ENCODE measurements at regions not wholly inside any gene's neighbourhood (a gene's known extent, or its start where the extent isn't known, plus 50 kb on each side); places are given as distances from the start of the nearest gene placed in this dataset.
"Not testable (repeated sequence)": the region's sequence is repeated elsewhere in the genome, so short reads cannot be mapped to it uniquely, and the experiment has no call there.

- DNase-seq (no peak), ATAC-seq (no peak)
- intact Hi-C loops (cut with DNase I, micrococcal nuclease) = no loop called here
Observed at GRCh38 chr1:47491341-47491753, 53.5 kb downstream of the FOXD2 start.

DNA sequence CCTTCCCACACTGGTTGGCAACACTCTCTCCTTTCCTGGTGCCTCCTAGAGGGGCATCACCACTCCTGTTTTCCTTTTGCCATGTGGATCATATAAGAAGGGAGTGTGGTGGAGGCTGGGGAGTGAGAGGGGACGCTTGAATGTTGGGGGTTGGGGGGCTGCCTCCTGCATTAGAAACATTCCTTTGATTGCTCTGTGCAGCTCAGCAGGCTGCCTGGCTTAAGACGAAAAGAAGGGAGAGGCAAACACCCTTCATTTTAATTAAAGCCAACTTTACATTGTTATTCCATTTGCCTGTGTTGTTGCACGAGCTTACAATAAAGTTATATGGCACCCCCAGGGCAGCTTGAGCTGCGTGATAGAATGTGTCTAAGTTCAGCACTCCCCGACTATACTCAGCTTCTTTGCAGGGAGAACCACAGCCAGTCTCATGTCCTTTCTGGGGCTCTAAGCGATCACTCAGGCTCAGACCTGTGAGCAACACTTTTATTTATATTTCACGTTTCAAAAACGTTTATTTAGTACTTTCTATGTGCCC, 57.4 kb downstream of the FOXD2 start:
- intact Hi-C loops (cut with DNase I, micrococcal nuclease) = no loop called here
- ATAC-seq (no peak), DNase-seq (no peak)

GRCh38 chr1:47498551-47498950, 60.7 kb downstream of the FOXD2 start:
- ATAC-seq (no peak), DNase-seq (no peak)
- intact Hi-C loops (cut with DNase I, micrococcal nuclease) = no loop called here

GRCh38 chr1:47501069-47501468, 63.2 kb downstream of the FOXD2 start:
- no peak for ATAC-seq
- no peak for DNase-seq
- intact Hi-C loops (cut with DNase I, micrococcal nuclease) = no loop called here

- intact Hi-C loops (cut with DNase I, micrococcal nuclease) = no loop called here
- ATAC-seq (no peak), DNase-seq (no peak)
Observed at GRCh38 chr1:47502746-47503370, 65.0 kb downstream of the FOXD2 start.

GRCh38 chr1:47504840-47505239, 67.0 kb downstream of the FOXD2 start:
- intact Hi-C loops (cut with DNase I, micrococcal nuclease); ATAC-seq; DNase-seq: not testable (repeated sequence)

DNA sequence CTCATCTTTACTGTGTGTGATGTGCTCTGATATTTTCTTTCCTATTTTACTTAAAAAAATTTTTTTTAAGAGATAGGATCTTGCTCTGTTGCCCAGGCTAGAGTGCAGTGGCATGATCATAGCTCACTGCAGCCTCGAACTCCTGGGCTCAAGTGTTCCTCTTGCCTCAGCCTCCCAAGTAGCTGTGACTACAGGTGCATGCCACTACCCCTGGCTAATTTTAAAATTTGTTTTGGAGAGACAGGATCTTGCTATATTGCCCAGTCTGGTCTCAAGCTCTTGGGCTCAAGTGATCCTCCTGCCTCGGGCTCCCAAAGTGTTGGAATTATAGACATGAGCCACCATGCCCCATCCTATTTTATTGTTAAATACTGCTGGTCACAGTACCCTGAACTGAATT, 67.4 kb downstream of the FOXD2 start:
- intact Hi-C loops (cut with DNase I, micrococcal nuclease) = no loop called here
- ATAC-seq (no peak), DNase-seq (no peak)

- no peak for ATAC-seq
Observed at GRCh38 chr1:47506053-47506452, 68.2 kb downstream of the FOXD2 start.

GRCh38 chr1:47507144-47507543, 69.3 kb downstream of the FOXD2 start:
- no peak for DNase-seq
- intact Hi-C loops (cut with DNase I, micrococcal nuclease) = no loop called here
- no peak for ATAC-seq

More at GRCh38 chr1:47506053-47506452, 68.2 kb downstream of the FOXD2 start:
- intact Hi-C loops (cut with DNase I, micrococcal nuclease) = no loop called here
- no peak for DNase-seq

DNA sequence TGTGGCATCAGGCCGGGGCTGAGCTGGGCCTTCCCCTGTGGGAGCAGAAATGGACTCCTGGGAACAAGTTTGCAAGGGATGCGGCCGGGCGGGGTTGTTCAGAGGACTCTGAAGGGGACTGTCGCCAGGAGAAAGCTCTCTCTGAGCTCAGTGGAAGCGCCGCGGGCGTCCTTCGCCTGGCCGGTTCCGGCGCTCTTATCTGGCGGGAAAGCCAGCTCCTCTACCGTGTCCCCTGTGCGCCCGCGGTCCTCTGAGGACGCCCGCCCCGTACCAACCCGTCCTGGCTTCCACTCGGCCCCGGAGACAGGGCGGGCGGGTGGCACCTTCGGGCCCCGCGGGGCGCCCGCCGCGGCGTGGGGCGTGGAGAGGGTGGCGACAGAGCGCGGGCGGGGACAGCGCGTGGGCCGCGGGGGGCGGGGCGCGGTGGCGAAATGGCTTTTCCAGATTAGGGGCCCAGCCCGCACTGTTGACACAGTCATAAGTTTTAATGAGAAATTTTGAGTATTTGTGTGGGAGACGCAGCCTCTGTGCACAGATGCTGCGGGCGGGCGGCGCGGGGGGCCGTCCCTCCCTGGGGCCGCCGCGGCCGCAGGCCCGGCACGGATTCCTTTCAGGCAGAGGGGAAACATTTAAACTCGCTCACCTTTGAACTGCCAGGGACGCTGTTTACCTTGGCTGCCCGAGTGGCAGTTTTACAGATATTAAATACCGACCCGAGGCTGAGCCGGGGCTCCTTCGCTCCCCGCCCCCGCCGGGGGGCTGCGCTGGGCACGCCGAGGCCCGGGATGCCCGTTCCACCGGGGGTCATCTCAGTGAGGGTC, 70.2 kb downstream of the FOXD2 start:
- ATAC-seq = peak; percentile 72
- intact Hi-C loops (cut with DNase I, micrococcal nuclease) = no loop called here
- DNase-seq = peak; percentile 35 to 54

DNA sequence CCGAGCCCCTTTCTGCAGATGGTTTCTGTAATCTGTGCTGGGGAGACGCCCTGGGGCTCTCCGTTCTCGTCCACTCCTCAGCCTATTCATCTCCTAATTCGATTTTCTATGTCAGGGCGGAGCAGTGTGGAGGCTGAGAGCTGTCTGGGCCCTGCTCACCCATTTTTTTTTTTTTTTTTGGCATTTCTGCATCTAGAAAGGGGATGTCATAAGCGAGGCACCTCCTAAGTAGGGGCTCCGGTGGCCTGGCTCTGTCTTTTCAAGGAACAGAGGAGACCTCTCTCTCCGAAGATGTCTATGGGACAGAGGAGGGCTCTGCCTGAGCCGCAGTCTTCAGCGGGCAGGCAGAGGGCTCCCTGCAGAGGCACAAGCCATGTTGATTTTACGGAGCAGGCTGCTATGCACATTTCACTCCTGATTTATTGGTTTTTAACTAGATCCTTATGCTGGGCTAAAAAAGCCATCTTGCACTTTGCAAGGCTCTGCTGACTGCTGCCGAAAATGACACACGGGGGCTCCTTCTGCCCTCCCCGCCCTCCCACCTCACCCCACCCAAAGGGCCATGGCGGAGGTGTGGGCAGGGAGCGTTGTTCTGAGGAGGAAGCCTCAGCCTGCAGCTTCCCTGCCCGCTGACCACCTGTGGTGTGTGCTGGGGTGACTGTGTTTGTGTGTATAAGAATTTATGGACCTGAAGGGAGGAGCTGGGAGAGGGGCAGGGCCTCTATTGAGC, 71.0 kb downstream of the FOXD2 start:
- DNase-seq (peak; percentile 62 to 74), ATAC-seq (peak; percentile 88)
- intact Hi-C loops (cut with DNase I, micrococcal nuclease) = no loop called here

DNA sequence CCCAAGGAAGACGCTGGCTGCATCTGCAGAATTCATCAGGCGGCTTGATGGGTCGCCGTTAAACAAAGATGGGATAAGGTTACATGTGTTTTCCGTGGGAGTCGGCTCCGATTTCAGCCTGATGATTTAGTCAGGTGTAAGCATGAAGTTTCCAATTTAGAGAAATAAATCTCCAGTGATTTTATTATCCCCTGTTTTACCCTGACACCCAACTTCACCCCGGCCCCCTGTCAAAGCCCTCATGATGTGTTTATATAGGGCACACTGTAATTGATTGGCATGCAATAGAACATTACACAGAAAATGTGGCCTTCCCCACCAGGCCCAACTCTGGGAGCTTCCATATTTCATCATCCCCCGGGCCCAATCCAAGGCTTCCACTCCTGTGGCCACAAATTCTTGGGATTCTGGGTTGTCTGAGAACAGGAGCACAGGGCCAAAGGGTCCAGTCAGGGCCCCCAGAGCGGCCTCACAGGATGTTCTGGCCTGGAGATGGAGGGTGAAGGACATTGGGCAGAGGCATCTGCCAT, 72.5 kb downstream of the FOXD2 start:
- intact Hi-C loops (cut with DNase I, micrococcal nuclease) = no loop called here
- no peak for DNase-seq
- ATAC-seq = no peak

- intact Hi-C loops (cut with DNase I, micrococcal nuclease) = no loop called here
- DNase-seq = no peak
- no peak for ATAC-seq
Observed at GRCh38 chr1:47511825-47512224, 74.0 kb downstream of the FOXD2 start.

DNA sequence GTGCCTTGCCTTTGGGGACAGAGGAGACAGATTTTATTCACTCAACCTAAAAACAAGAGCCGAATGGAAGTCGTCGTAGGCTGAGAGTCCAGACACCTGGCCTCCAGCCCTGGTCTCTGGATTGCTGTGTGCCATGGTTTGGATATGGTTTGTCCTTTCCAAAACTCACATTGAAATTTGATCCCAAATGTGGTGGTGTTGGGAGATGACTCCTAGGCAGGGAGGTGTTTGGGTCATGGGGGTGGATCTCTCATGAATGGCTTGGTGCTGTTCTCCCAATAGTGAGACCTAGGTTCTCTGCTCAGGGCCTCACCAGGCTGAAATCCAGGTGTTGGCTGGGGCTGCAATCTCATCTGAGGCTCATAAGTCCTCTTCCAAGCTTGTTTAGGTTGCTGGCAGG, 75.5 kb downstream of the FOXD2 start:
- ATAC-seq (no peak), DNase-seq (no peak)
- intact Hi-C loops (cut with DNase I, micrococcal nuclease) = no loop called here

- intact Hi-C loops (cut with DNase I, micrococcal nuclease) = no loop called here
- DNase-seq (no peak), ATAC-seq (no peak)
Observed at GRCh38 chr1:47514229-47514628, 76.4 kb downstream of the FOXD2 start.

DNA sequence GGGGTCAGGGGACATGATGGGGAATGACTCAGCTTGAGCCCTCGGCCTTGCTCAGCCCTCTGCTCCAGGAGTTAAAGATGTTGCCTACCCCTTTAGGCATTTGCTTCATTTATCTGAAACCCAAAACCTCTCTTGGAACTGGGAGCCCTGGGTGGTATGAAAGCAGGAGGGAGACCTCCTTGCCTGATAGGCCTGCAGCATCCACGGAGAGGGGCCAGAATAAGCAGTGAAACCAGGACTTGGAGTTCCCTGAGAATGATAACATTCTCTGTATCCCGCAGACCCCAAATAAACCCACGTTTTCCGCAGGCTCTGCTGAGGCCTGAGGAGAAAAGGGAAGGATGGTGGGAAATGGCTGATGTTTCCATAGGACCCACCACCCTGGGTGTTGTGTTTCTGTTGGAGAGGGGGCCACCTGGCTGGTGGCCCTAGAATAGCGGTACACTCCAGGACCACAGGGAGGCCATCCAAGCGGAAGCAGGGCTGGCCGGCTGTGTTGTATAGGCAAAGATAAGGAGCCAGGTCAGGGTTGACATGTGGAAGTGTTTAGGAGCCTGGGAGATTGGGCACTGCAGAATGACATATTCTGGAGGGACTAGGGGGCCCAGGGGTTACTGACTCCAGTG, 77.4 kb downstream of the FOXD2 start:
- ATAC-seq (no peak), DNase-seq (no peak)
- intact Hi-C loops (cut with DNase I, micrococcal nuclease) = no loop called here

GRCh38 chr1:47517946-47518345, 80.1 kb downstream of the FOXD2 start:
- ATAC-seq (no peak), DNase-seq (no peak)
- intact Hi-C loops (cut with DNase I, micrococcal nuclease) = no loop called here

DNA sequence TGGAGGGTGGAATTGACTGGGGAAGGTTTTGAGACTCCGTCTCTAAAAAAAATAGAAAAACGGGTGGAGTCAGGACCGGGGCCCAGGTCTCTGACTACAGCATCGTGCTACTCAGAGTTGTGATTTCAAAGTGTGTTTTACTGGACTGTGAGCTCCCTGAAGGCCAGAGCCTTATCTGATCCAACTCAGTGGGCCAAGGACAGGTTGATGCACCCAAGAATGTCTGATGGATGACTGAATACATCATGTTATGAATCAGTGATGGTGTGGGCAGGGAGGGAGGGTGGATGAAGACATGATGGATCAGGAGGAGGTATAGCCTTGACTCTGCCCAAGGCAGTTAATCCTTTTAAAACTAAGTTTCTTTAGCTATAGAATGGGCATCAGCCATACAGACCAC, 81.6 kb downstream of the FOXD2 start:
- intact Hi-C loops (cut with DNase I, micrococcal nuclease) = no loop called here
- ATAC-seq = no peak
- DNase-seq = no peak

GRCh38 chr1:47519971-47520370, 82.1 kb downstream of the FOXD2 start:
- intact Hi-C loops (cut with DNase I, micrococcal nuclease) = no loop called here
- no peak for ATAC-seq
- no peak for DNase-seq
